ENCODE measurements at regions not wholly inside any gene's neighbourhood (a gene's known extent, or its start where the extent isn't known, plus 50 kb on each side); places are given as distances from the start of the nearest gene placed in this dataset.

DNA sequence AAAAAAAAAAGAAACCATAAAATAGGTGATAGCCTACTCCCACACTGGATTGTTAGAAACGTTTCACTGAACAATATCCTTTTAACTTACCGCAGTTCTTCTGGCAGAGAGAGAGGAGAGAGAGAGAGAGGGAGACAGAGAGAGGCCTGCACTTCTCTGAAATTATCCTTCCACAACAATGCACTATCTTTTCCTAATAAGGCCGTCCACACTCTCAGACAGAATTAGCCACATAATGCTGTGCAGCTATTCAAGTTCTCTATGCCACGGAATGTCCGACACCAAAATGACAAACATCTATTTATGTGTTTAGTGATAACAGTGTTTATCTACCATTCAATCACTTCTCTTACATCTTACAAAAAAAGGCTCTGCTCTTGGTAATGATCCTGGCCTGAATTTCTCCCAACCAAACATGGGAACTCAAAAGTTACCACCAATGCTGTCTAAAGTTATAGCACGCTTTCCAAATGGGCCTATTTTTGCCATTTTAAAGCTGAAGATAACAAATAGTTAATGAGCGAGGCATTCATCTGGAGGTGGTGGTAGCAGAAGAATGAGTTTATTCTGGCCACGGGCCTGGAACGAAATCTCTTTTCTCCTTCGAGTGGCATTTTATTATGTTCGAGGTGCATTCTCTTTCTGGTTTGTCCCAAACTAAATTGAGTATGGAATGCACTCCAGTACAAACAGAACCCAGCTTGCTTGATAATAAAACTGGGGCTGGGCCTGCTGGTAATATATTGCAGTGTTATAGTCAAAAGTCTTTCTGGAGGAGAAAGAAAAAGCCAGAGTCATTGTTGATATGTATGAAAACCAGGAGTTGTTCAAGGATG lies 160.2 kb upstream of the SVIL start:
- TF ChIP-seq POLR2A (IDR thresholded peaks at IDR 0.05): no peak
- H3K4me3 ChIP-seq: no peak overlapping the region
- peak overlapping the region in 1 of 5 donors; percentile 26 for H3K27ac ChIP-seq
- WGBS, 4 donors: 65 to 72% (median 71%) methylated on average over 11 of the region's 11 CpGs
- H3K9me3 ChIP-seq (replicated peaks in 1 of 3): no peaks in the 10 kb centered on the region
- no peaks in the 10 kb centered on the region for H3K4me1 ChIP-seq (replicated peaks in 1 of 2)
- intact Hi-C loops (cut with DNase I): no loop called here
- H3K27me3 ChIP-seq: no peaks in the 10 kb centered on the region
- H3K36me3 ChIP-seq (replicated peaks in 1 of 2): no peaks in the 10 kb centered on the region
- DNase-seq: no peak

DNA sequence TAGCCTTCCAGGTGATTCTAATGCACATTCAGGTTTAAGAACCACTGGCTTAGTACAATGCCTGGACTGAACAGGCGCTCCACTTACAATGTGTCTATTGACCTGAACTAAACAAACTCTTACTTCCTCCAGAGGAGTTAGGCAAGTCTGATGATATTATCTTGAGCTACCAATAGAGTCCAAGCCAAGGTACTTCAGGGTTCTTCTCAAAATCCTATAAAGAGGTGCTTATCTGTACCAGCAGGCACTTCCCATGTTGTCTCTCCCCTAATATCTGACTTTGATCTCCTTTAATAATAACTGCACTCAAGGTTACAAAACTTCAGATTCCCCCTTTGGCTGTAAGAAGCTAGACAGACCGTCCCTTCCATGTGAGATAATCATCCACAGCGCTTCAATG lies 157.0 kb upstream of the SVIL start:
- Histone ChIP-seq H3K4me1 (replicated peaks in 1 of 2) (no peaks in the 10 kb centered on the region), H3K4me3 (no peak overlapping the region), H3K36me3 (replicated peaks in 1 of 2) (no peaks in the 10 kb centered on the region), H3K27me3 (no peaks in the 10 kb centered on the region), H3K9me3 (replicated peaks in 1 of 3) (no peaks in the 10 kb centered on the region), H3K27ac (no peak overlapping the region)
- no peak for DNase-seq
- TF ChIP-seq CTCF (IDR thresholded peaks at IDR 0.05): no peak
- no peak for TF ChIP-seq POLR2A (IDR thresholded peaks at IDR 0.05)
- intact Hi-C loops (cut with DNase I): no loop called here
- 91 to 100% (median 95%) methylated on average over 2 to 3 of the region's 3 CpGs for WGBS, 4 donors

- 26 to 43% (median 31%) methylated on average over 2 of the region's 2 CpGs for WGBS, 4 donors
- no peak for TF ChIP-seq POLR2A (IDR thresholded peaks at IDR 0.05)
- no peak for TF ChIP-seq CTCF (IDR thresholded peaks at IDR 0.05)
- H3K4me1 ChIP-seq (replicated peaks in 1 of 2): no peaks in the 10 kb centered on the region
- intact Hi-C loops (cut with DNase I): no loop called here
- no peak overlapping the region for H3K4me3 ChIP-seq
- no peak overlapping the region for H3K27ac ChIP-seq
- no peaks in the 10 kb centered on the region for H3K9me3 ChIP-seq (replicated peaks in 1 of 3)
- H3K27me3 ChIP-seq: no peaks in the 10 kb centered on the region
- no peak for DNase-seq
- H3K36me3 ChIP-seq (replicated peaks in 1 of 2): no peaks in the 10 kb centered on the region
Observed at GRCh38 chr10:29790207-29790606, 155.4 kb upstream of the SVIL start.

DNA sequence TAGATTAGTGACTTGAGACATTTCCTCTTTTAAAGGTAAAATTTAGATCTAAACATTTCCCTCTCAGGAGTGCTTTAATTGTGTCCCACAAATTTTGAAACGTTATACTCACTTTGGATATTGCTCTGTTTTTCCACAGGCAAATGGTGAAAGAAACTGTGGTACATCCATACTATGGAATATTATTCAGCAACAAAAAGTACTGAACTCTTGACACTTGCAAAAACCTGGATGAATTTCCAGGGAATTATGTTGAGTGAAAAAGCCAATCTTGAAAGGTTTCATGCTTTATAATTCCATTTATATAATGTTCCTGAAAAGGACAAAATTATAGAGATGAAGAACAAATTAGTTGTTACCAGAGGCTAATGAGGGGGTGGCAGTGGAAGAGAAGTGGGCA lies 153.3 kb upstream of the SVIL start:
- Histone ChIP-seq H3K4me3 (no peak overlapping the region), H3K27ac (no peak overlapping the region), H3K4me1 (replicated peaks in 1 of 2) (no peaks in the 10 kb centered on the region), H3K36me3 (replicated peaks in 1 of 2) (no peaks in the 10 kb centered on the region), H3K27me3 (no peaks in the 10 kb centered on the region), H3K9me3 (replicated peaks in 1 of 3) (no peaks in the 10 kb centered on the region)
- intact Hi-C loops (cut with DNase I): no loop called here
- TF ChIP-seq POLR2A (IDR thresholded peaks at IDR 0.05): no peak
- no peak for TF ChIP-seq CTCF (IDR thresholded peaks at IDR 0.05)
- 59 to 72% (median 63%) methylated on average over 1 of the region's 1 CpG for WGBS, 4 donors
- DNase-seq: no peak

- no peaks in the 10 kb centered on the region for H3K36me3 ChIP-seq (replicated peaks in 1 of 2)
- H3K4me1 ChIP-seq (replicated peaks in 1 of 2): no peaks in the 10 kb centered on the region
Observed at GRCh38 chr10:29785701-29786100, 150.9 kb upstream of the SVIL start.

More at GRCh38 chr10:29785701-29786100, 150.9 kb upstream of the SVIL start:
- Histone ChIP-seq H3K4me3 (no peak overlapping the region), H3K9me3 (replicated peaks in 1 of 3) (no peaks in the 10 kb centered on the region), H3K27ac (no peak overlapping the region), H3K27me3 (no peaks in the 10 kb centered on the region)
- intact Hi-C loops (cut with DNase I): no loop called here
- no peak for DNase-seq
- 69 to 90% (median 88%) methylated on average over 2 of the region's 2 CpGs for WGBS, 4 donors
- TF ChIP-seq CTCF (IDR thresholded peaks at IDR 0.05): no peak
- no peak for TF ChIP-seq POLR2A (IDR thresholded peaks at IDR 0.05)

All from adrenal gland (tissue), 9 donors.